ENCODE measurements at regions not wholly inside any gene's neighbourhood (a gene's known extent, or its start where the extent isn't known, plus 50 kb on each side); places are given as distances from the start of the nearest gene placed in this dataset.

DNA sequence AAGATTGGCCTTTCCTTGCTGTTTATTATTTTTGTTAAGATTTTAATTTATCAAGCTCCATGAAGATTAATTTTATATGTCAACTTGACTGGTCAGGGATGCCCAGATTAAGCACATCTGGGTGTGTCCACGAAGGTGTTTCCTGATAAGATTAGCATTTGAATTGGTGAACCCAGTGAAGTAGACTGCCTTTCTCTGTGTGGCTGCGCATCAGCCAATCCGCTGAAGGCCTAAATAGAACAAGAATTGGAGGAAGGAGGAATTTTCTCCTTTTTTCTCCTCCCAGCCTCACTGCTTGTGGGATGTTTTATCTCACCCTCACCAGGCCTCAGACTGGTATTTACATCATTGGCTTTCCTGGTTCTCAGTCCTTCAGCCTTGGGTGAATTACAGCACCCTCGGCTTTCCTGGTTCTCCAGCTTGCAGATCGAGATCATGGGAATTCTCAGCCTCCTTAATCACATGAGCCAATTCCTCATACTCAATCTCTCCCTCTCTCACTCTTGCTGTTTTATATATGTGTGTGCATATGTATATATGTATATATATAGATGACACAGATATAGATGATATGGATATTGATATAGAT lies 135.4 kb upstream of the SPEF2 start:
- TF ChIP-seq, protein P1, sequence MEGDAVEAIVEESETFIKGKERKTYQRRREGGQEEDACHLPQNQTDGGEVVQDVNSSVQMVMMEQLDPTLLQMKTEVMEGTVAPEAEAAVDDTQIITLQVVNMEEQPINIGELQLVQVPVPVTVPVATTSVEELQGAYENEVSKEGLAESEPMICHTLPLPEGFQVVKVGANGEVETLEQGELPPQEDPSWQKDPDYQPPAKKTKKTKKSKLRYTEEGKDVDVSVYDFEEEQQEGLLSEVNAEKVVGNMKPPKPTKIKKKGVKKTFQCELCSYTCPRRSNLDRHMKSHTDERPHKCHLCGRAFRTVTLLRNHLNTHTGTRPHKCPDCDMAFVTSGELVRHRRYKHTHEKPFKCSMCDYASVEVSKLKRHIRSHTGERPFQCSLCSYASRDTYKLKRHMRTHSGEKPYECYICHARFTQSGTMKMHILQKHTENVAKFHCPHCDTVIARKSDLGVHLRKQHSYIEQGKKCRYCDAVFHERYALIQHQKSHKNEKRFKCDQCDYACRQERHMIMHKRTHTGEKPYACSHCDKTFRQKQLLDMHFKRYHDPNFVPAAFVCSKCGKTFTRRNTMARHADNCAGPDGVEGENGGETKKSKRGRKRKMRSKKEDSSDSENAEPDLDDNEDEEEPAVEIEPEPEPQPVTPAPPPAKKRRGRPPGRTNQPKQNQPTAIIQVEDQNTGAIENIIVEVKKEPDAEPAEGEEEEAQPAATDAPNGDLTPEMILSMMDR (IDR thresholded peaks at IDR 0.05): no peak
- no peak for TF ChIP-seq POLR2A (IDR thresholded peaks at IDR 0.05)
- no peak for DNase-seq
- Histone ChIP-seq H3K9me3 (no peaks in the 10 kb centered on the region), H3K36me3 (no peaks in the 10 kb centered on the region), H3K27ac (no peak overlapping the region), H3K4me1 (no peaks in the 10 kb centered on the region), H3K27me3 (no peaks in the 10 kb centered on the region), H3K4me3 (replicated peaks in 1 of 3) (no peak overlapping the region)
- intact Hi-C loops (cut with DNase I): no loop called here
- WGBS, 2 donors: 94 to 95% methylated on average over 5 of the region's 5 CpGs

DNA sequence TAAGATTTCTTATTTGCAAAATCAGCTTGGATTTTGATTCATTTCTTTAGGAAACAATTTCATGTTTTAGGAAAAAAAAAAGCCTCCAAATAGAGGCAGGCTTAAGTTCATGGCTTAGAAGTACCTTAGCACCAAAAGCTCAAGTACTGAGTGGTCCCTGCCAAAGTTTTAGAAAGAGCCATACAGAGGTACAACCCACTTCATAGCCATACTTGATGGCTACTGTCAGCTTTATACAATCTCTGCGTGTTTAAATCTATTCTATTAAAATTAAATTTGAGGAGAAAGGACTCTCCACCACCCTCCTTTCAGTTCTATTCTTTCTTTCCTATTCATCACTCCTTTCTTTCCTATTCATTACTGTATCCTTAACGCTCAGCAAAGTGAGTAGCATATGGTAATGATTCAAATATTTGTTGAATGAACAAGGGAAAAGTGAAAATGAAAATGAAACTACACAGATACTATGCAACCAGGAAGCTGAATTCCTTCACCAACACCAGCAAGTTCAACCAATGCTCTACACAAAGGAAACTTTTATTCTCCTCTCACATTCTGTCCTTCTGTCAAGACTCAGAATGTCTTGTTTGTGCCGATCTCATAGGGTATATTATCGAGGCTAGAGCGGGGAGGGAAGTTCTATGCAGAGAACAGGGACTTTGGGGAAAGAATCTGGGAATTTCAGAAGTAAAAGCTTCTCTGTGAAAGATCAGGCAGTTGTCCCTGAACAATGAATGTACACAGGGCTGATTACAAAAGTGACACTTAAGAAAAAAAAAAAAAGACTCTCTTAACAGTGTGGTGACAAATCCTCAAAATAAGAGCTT lies 138.6 kb upstream of the SPEF2 start:
- Histone ChIP-seq H3K36me3 (no peaks in the 10 kb centered on the region), H3K27me3 (no peaks in the 10 kb centered on the region), H3K27ac (no peak overlapping the region), H3K4me3 (replicated peaks in 1 of 3) (no peak overlapping the region), H3K4me1 (no peaks in the 10 kb centered on the region), H3K9me3 (no peaks in the 10 kb centered on the region)
- WGBS, 2 donors: 71 to 76% methylated on average over 5 of the region's 5 CpGs
- intact Hi-C loops (cut with DNase I): no loop called here
- no peak for TF ChIP-seq POLR2A (IDR thresholded peaks at IDR 0.05)
- TF ChIP-seq, protein P1 (IDR thresholded peaks at IDR 0.05): no peak
- no peak for DNase-seq

DNA sequence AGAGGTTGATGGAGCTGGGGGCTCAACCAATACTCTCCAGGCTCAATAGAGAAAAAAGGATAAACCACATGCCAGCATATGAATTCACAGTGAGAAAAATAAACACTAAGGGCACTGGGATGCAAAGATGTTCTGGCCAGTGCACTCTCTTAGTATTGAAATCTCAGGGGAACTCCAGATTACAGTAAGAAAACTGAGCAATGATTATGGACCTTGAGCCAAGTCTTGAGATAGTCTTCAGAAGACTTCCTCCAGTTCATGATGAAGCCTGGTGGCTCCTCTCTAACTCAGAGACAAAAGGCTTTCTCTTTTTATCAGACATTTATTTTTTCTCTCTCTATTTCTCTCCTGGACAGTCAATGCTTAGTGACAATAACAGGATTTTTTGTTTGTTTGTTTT lies 139.8 kb upstream of the SPEF2 start:
- H3K36me3 ChIP-seq: no peaks in the 10 kb centered on the region
- no peaks in the 10 kb centered on the region for H3K27me3 ChIP-seq
- H3K4me1 ChIP-seq: no peaks in the 10 kb centered on the region
- no peaks in the 10 kb centered on the region for H3K9me3 ChIP-seq
- TF ChIP-seq, protein P1 (IDR thresholded peaks at IDR 0.05): no peak
- no peak for TF ChIP-seq POLR2A (IDR thresholded peaks at IDR 0.05)
- no peak overlapping the region for H3K27ac ChIP-seq
- no peak for DNase-seq
- no peak overlapping the region for H3K4me3 ChIP-seq (replicated peaks in 1 of 3)
- intact Hi-C loops (cut with DNase I): no loop called here

DNA sequence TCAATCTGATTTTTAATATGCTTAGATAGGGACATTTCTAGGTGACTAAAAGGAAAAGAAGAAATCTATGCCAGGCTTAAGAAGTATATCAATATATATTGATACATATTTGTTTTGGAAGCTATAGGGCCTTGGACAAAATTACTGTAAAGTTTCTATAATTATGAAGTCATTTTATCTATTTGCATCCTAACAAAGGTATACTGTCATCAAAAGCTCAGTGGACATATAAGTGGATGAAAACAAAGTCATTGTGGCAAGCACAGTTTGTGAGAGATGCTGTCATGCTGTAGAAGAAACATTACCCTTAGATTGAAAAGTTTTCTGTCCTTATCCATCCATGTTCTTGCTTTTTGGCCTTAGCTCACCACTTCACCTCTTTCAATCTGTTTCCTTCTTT lies 140.3 kb upstream of the SPEF2 start:
- Histone ChIP-seq H3K36me3 (no peaks in the 10 kb centered on the region), H3K4me1 (no peaks in the 10 kb centered on the region), H3K9me3 (no peaks in the 10 kb centered on the region), H3K27me3 (no peaks in the 10 kb centered on the region), H3K4me3 (replicated peaks in 1 of 3) (no peak overlapping the region), H3K27ac (no peak overlapping the region)
- DNase-seq: no peak
- TF ChIP-seq POLR2A (IDR thresholded peaks at IDR 0.05): no peak
- TF ChIP-seq, protein P1 (IDR thresholded peaks at IDR 0.05): no peak
- intact Hi-C loops (cut with DNase I): no loop called here

DNA sequence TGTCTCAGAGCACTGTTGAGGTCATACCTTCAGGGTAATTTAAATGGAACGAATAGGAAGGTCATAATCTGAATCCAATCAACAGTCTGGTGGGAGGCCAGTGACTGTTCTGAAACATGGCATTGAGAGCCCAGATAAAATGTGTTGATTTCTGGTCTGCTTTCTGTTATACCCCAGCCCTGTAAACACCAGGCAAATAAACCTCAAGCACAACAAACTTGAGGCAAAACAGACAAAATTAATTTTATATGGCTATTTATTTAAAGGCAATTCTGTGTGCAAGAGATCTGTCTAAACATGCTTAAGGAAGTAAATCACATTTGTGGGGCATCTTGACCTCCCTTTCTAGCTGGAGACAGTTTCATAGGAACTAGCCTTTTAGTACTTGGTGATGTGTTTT lies 140.9 kb upstream of the SPEF2 start:
- no peaks in the 10 kb centered on the region for H3K9me3 ChIP-seq
- intact Hi-C loops (cut with DNase I): no loop called here
- no peak for DNase-seq
- H3K4me3 ChIP-seq (replicated peaks in 1 of 3): no peak overlapping the region
- H3K36me3 ChIP-seq: no peaks in the 10 kb centered on the region
- 73 to 74% methylated on average over 1 of the region's 1 CpG for WGBS, 2 donors
- no peak overlapping the region for H3K27ac ChIP-seq
- H3K27me3 ChIP-seq: no peaks in the 10 kb centered on the region
- no peaks in the 10 kb centered on the region for H3K4me1 ChIP-seq
- TF ChIP-seq POLR2A (IDR thresholded peaks at IDR 0.05): no peak
